ENCODE measurements at regions not wholly inside any gene's neighbourhood (a gene's known extent, or its start where the extent isn't known, plus 50 kb on each side); places are given as distances from the start of the nearest gene placed in this dataset.

DNA sequence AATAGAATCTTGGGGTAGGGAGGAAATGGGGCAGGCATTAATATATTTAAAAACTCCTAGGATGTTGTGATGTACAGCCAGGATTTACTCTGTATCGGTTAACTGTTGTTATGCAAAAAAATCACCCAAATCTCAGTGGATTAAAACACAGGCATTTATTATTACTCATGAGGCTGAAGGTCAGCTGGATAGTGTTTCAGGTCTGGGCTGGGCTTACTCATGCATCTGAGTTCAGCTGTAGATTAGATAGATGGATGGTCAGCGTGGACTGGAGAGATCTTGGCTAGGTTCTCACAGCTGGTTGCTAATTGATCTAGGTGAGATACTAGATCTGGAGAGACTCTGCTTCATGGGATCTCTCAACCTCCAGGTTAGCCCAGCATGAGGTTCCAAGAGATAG is 131.4 kb downstream of the BTBD3 start:
- H3K18ac ChIP-seq (ENCODE audit: extremely low read depth, low read length) = no peak overlapping the region
- no peaks in the 10 kb centered on the region for H4K20me1 ChIP-seq (replicated peaks in 1 of 2; ENCODE audit: control insufficient read depth in 1 of 2, insufficient read depth in 2 of 2, low read length in 2 of 2)
- no peak overlapping the region for H3K4ac ChIP-seq (replicated peaks; ENCODE audit: insufficient read length, low read depth, low read length)
- H3K23me2 ChIP-seq (ENCODE audit: low read depth, low read length) = no peaks in the 10 kb centered on the region
- FAIRE-seq (no peak), DNase-seq (ENCODE audit: low read depth in 1 of 2, low spot score in 2 of 2) (no peak)
- H4K91ac ChIP-seq (replicated peaks; ENCODE audit: insufficient read length, low read length) = no peak overlapping the region
- no peak overlapping the region for H3K27ac ChIP-seq (ENCODE audit: low read depth, low read length)
- no peak overlapping the region for H2BK120ac ChIP-seq (replicated peaks; ENCODE audit: low read depth, low read length)
- no peak overlapping the region for H2BK5ac ChIP-seq (ENCODE audit: low read depth, low read length)
- no peak overlapping the region for H4K5ac ChIP-seq (ENCODE audit: insufficient read length, low read depth, low read length)
- ChIA-PET CTCF (ENCODE audit: partially characterized antibody) (no interaction called here), POLR2A (ENCODE audit: partially characterized antibody) (no interaction called here)
- no peaks in the 10 kb centered on the region for H3K79me2 ChIP-seq (ENCODE audit: control insufficient read depth in 1 of 2, insufficient read depth in 2 of 2, low read length in 2 of 2)
- no peaks in the 10 kb centered on the region for H3K4me1 ChIP-seq (replicated peaks in 1 of 4; ENCODE audit: control insufficient read depth in 3 of 4, insufficient read depth in 4 of 4, low read length in 3 of 4)
- no peaks in the 10 kb centered on the region for H3K79me1 ChIP-seq (ENCODE audit: low read depth, low read length)
- no peak overlapping the region for H4K8ac ChIP-seq (ENCODE audit: extremely low read depth, insufficient read depth, low read length)
- H2BK20ac ChIP-seq (ENCODE audit: low read length) = no peak overlapping the region
- no peaks in the 10 kb centered on the region for H3K9me3 ChIP-seq (ENCODE audit: insufficient read depth in 2 of 2, low read depth in 1 of 2, low read length in 1 of 2)
- no peak overlapping the region for H2AK5ac ChIP-seq (ENCODE audit: low read depth, low read length)
- H3K56ac ChIP-seq (replicated peaks; ENCODE audit: insufficient read length, low read depth, low read length) = no peak overlapping the region
- no peak overlapping the region for H2AFZ ChIP-seq (ENCODE audit: low read length)
- no peak overlapping the region for H3K4me3 ChIP-seq (ENCODE audit: extremely low read depth in 1 of 4, insufficient read depth in 2 of 4, low read depth in 3 of 4, low read length in 4 of 4)
- no peak overlapping the region for H3K4me2 ChIP-seq (ENCODE audit: insufficient read depth in 1 of 2, low read depth in 2 of 2, low read length in 2 of 2)
- H2BK15ac ChIP-seq (ENCODE audit: low read length) = no peak overlapping the region
- H3K9ac ChIP-seq (replicated peaks in 1 of 4; ENCODE audit: extremely low read depth in 1 of 4, low read depth in 3 of 4, low read length in 3 of 4) = no peak overlapping the region
- H3K14ac ChIP-seq (ENCODE audit: insufficient read length) = no peak overlapping the region
- H3K27me3 ChIP-seq (replicated peaks in 1 of 4; ENCODE audit: control insufficient read depth in 3 of 4, extremely low read depth in 1 of 4, insufficient read depth in 3 of 4, low read length in 3 of 4) = no peaks in the 10 kb centered on the region; a peak in 1 of 7 replicates
- 91% methylated on average over 2 of the region's 2 CpGs; no CpG with 5 or more reads in 1 of the 2 experiments for WGBS, 2 experiments (ENCODE audit: extremely low coverage in 1 of 2, insufficient coverage in 1 of 2, insufficient read length in 1 of 2, insufficient replicate concordance in 2 of 2, low coverage in 1 of 2, low lambda C conversion rate in 2 of 2, missing lambda C conversion rate in 1 of 2)
- no peaks in the 10 kb centered on the region for H3K36me3 ChIP-seq (ENCODE audit: control insufficient read depth in 2 of 4, insufficient read depth in 4 of 4, low read length in 3 of 4)
- no peak overlapping the region for H2BK12ac ChIP-seq (ENCODE audit: low read depth, low read length)
- H3K23ac ChIP-seq (ENCODE audit: insufficient read length) = no peak overlapping the region
- TF ChIP-seq RXRA (IDR thresholded peaks at IDR 0.05; ENCODE audit: insufficient read depth, low read depth, low read length) = no peak
- TF ChIP-seq JUN (IDR thresholded peaks at IDR 0.05; ENCODE audit: low read depth, low read length) = no peak
- no peak for TF ChIP-seq CREB1 (IDR thresholded peaks at IDR 0.05)
- TF ChIP-seq ATF3 (IDR thresholded peaks at IDR 0.05; ENCODE audit: insufficient read depth, low read depth, low read length) = no peak

Measured in H1 (cell line).